ENCODE measurements at regions not wholly inside any gene's neighbourhood (a gene's known extent, or its start where the extent isn't known, plus 50 kb on each side); places are given as distances from the start of the nearest gene placed in this dataset.
"Not testable (repeated sequence)": the region's sequence is repeated elsewhere in the genome, so short reads cannot be mapped to it uniquely, and the experiment has no call there.

GRCh38 chr12:42713566-42713965 lies 124.0 kb upstream of the PRICKLE1 start:
- DNase-seq (ENCODE audit: low spot score) = not testable (repeated sequence)

- not testable (repeated sequence) for DNase-seq (ENCODE audit: low spot score)
These were observed 118.8 kb upstream of the PRICKLE1 start for GRCh38 chr12:42708374-42708773.

- peak; percentile 80 for DNase-seq (ENCODE audit: low spot score)
These were observed 118.0 kb upstream of the PRICKLE1 start for GRCh38 chr12:42707312-42708226.

GRCh38 chr12:42706321-42706720 lies 116.8 kb upstream of the PRICKLE1 start:
- no peak for DNase-seq (ENCODE audit: low spot score)

- DNase-seq (ENCODE audit: low spot score) = no peak
These were observed 116.3 kb upstream of the PRICKLE1 start for GRCh38 chr12:42705863-42706262.

GRCh38 chr12:42704810-42705401 lies 115.4 kb upstream of the PRICKLE1 start:
- no peak for DNase-seq (ENCODE audit: low spot score)

- DNase-seq (ENCODE audit: low spot score) = no peak
These were observed 114.8 kb upstream of the PRICKLE1 start for GRCh38 chr12:42704340-42704739.

GRCh38 chr12:42701084-42701483 lies 111.5 kb upstream of the PRICKLE1 start:
- no peak for DNase-seq (ENCODE audit: low spot score)

- DNase-seq (ENCODE audit: low spot score) = no peak
These were observed 108.7 kb upstream of the PRICKLE1 start for GRCh38 chr12:42698213-42698612.

GRCh38 chr12:42696406-42697149 lies 107.0 kb upstream of the PRICKLE1 start:
- no peak for DNase-seq (ENCODE audit: low spot score)

- DNase-seq (ENCODE audit: low spot score) = no peak
These were observed 106.0 kb upstream of the PRICKLE1 start for GRCh38 chr12:42695490-42695995.

- DNase-seq (ENCODE audit: low spot score) = no peak
These were observed 103.2 kb upstream of the PRICKLE1 start for GRCh38 chr12:42692749-42693148.

- DNase-seq (ENCODE audit: low spot score) = no peak
These were observed 102.5 kb upstream of the PRICKLE1 start for GRCh38 chr12:42691991-42692557.

- DNase-seq (ENCODE audit: low spot score) = no peak
These were observed 100.7 kb upstream of the PRICKLE1 start for GRCh38 chr12:42690264-42690663.

- no peak for DNase-seq (ENCODE audit: low spot score)
These were observed 100.2 kb upstream of the PRICKLE1 start for GRCh38 chr12:42689699-42690098.

GRCh38 chr12:42686514-42687172 lies 97.1 kb upstream of the PRICKLE1 start:
- DNase-seq (ENCODE audit: low spot score) = peak; percentile 73

GRCh38 chr12:42684802-42685071 lies 95.2 kb upstream of the PRICKLE1 start:
- DNase-seq (ENCODE audit: low spot score) = no peak

- no peak for DNase-seq (ENCODE audit: low spot score)
These were observed 94.6 kb upstream of the PRICKLE1 start for GRCh38 chr12:42683933-42684801.

GRCh38 chr12:42683266-42683665 lies 93.7 kb upstream of the PRICKLE1 start:
- no peak for DNase-seq (ENCODE audit: low spot score)

- no peak for DNase-seq (ENCODE audit: low spot score)
These were observed 89.9 kb upstream of the PRICKLE1 start for GRCh38 chr12:42679466-42679865.

- DNase-seq (ENCODE audit: low spot score) = no peak
These were observed 87.9 kb upstream of the PRICKLE1 start for GRCh38 chr12:42677461-42677860.

Measured in COLO829 (cell line).